GM19025 (cell line): ENCODE measurements at regions not wholly inside any gene's neighbourhood (a gene's known extent, or its start where the extent isn't known, plus 50 kb on each side); places are given as distances from the start of the nearest gene placed in this dataset.
"Not testable (repeated sequence)": the region's sequence is repeated elsewhere in the genome, so short reads cannot be mapped to it uniquely, and the experiment has no call there.

Source experiments
- ATAC-seq: cut with Tn5 transposase; IDR thresholded peaks from one replicate; pipeline ENCODE4 v1.9.1; 2021; ENCODE audit warnings: mild to moderate bottlenecking, low read depth, moderate library complexity; ENCODE audit not compliant: unreplicated experiment

DNA sequence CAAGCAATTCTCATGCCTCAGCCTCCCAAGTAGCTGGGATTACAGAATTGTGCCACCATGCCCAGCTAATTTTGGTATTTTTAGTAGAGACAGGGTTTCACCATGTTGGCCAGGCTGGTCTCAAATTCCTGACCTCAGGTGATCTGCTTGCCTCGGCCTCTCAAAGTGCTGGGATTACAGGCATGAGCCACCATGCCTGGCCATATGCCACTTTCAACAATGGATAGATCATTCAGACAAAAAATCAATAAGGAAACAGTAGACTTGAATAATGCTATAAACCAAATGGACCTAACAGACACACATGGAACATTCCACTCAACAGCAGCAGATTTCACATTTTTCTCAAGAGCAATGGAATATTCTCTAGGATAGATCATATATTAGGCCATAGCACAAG, 50.5 kb upstream of the RALGPS2 start:
- ATAC-seq: not testable (repeated sequence)
